WERI-Rb-1 (cell line): ENCODE measurements at regions not wholly inside any gene's neighbourhood (a gene's known extent, or its start where the extent isn't known, plus 50 kb on each side); places are given as distances from the start of the nearest gene placed in this dataset.

Experiments used
- DNase-seq: peaks from one replicate; pipeline ENCODE4 v3.0.0-alpha.2; 2020
- H3K27ac ChIP-seq: fragments of 250-450 bp; sonication (Bioruptor Pico); 2 replicates; pipeline ENCODE4 v1.5.1; 2020; ENCODE audit warnings: mild to moderate bottlenecking, moderate library complexity
- H3K27me3 ChIP-seq: fragments of 250-450 bp; sonication (Bioruptor Pico); 2 replicates; pipeline ENCODE4 v1.5.1; 2021; ENCODE audit warnings: mild to moderate bottlenecking, low read depth, moderate library complexity; ENCODE audit not compliant: insufficient read depth, severe bottlenecking
- H3K36me3 ChIP-seq: fragments of 250-450 bp; sonication (Bioruptor Pico); 2 replicates; pipeline ENCODE4 v1.5.1; 2020; ENCODE audit warnings: mild to moderate bottlenecking, moderate library complexity
- H3K4me3 ChIP-seq: 2 replicates; pipeline ENCODE4 v1.5.1; 2011; ENCODE audit warnings: low read depth, mild to moderate bottlenecking, control low read depth, low read length
- H3K9me3 ChIP-seq: fragments of 250-450 bp; sonication (Bioruptor Pico); 2 replicates; pipeline ENCODE4 v1.5.1; 2021; ENCODE audit warnings: mild to moderate bottlenecking, moderate library complexity; ENCODE audit not compliant: severe bottlenecking
- CTCF ChIP-seq: IDR thresholded peaks from 2 replicates; pipeline ENCODE4 v1.5.1; 2011; ENCODE audit warnings: low read depth, mild to moderate bottlenecking, control low read depth, inconsistent platforms, low read length

- Histone ChIP-seq H3K36me3 (no peaks in the 10 kb centered on the region), H3K27ac (no peak overlapping the region), H3K9me3 (no peaks in the 10 kb centered on the region), H3K27me3 (peaks cover 45% of the 10 kb centered on the region), H3K4me3 (no peak overlapping the region)
- TF ChIP-seq CTCF, result peak; percentile 31
- no peak for DNase-seq
Measured at GRCh38 chr2:106685180-106685897, 198.2 kb downstream of the CD8B2 start.

GRCh38 chr2:106686814-106687213, 199.2 kb downstream of the ST6GAL2 start:
- Histone ChIP-seq H3K4me3 (no peak overlapping the region), H3K9me3 (no peaks in the 10 kb centered on the region), H3K36me3 (no peaks in the 10 kb centered on the region), H3K27ac (no peak overlapping the region), H3K27me3 (peaks cover 55% of the 10 kb centered on the region)
- TF ChIP-seq CTCF, result no peak
- no peak for DNase-seq

GRCh38 chr2:106694964-106695470, 190.9 kb downstream of the ST6GAL2 start:
- no peaks in the 10 kb centered on the region for H3K36me3 ChIP-seq
- H3K9me3 ChIP-seq, result no peaks in the 10 kb centered on the region
- DNase-seq, result no peak
- peaks cover 61% of the 10 kb centered on the region for H3K27me3 ChIP-seq
- TF ChIP-seq CTCF, result no peak
- H3K27ac ChIP-seq, result no peak overlapping the region
- H3K4me3 ChIP-seq, result no peak overlapping the region

- TF ChIP-seq CTCF, result no peak
- Histone ChIP-seq H3K27me3 (peaks cover 60% of the 10 kb centered on the region), H3K4me3 (no peak overlapping the region), H3K9me3 (no peaks in the 10 kb centered on the region), H3K36me3 (no peaks in the 10 kb centered on the region), H3K27ac (no peak overlapping the region)
- no peak for DNase-seq
Measured at GRCh38 chr2:106695919-106696318, 190.0 kb downstream of the ST6GAL2 start.

GRCh38 chr2:106700616-106701015, 185.4 kb downstream of the ST6GAL2 start:
- no peaks in the 10 kb centered on the region for H3K36me3 ChIP-seq
- H3K27me3 ChIP-seq, result peaks cover 64% of the 10 kb centered on the region
- no peaks in the 10 kb centered on the region for H3K9me3 ChIP-seq
- no peak overlapping the region for H3K27ac ChIP-seq
- TF ChIP-seq CTCF, result no peak
- no peak overlapping the region for H3K4me3 ChIP-seq
- no peak for DNase-seq
